DMS79 treated with DMSO at 0.1 percent for 48 hours (cell line): ENCODE measurements at regions not wholly inside any gene's neighbourhood (a gene's known extent, or its start where the extent isn't known, plus 50 kb on each side); places are given as distances from the start of the nearest gene placed in this dataset.
"Not testable (repeated sequence)": the region's sequence is repeated elsewhere in the genome, so short reads cannot be mapped to it uniquely, and the experiment has no call there.

Experiments used
- DNase-seq: peaks from one replicate; lab custom pipeline; 2025; lab: John Stamatoyannopoulos, UW

DNA sequence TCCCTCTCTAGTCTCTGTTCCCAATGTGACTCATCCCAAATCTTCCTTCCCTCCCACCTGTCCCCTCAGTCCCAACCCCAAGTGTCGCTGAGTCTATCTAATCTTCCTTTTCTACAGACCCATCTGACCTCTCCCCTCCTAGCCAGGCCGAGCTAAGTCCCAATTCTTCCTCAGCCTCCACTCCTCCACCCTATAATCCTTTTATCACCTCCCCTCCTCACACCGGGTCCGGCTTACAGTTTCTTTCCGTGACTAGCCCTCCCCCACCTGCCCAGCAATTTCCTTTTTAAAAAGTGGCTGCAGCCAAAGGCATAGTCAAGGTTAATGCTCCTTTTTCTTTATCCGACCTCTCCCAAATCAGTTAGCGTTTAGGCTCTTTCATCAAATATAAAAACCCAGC lies 541.0 kb upstream of the CRIM1 start:
- not testable (repeated sequence) for DNase-seq

DNA sequence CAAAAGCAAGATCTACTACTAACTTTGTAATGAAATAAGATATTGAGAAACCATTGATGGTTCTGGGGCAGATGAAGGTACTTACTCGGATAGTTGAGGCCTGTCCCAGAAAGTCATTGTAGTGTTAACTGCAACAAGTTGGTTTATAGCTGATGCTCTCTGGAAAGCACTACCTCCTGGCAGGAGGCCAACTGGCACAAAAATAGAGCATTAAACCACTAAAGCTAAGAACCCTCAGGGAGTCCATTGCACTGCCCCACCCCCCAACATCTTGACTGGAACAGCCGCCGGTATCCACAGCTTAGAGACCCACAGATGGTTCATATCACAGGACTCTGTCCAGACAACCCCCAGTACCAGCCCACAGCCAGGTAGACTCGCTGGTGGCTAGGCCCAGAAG lies 552.5 kb upstream of the CRIM1 start:
- DNase-seq = no peak

DNA sequence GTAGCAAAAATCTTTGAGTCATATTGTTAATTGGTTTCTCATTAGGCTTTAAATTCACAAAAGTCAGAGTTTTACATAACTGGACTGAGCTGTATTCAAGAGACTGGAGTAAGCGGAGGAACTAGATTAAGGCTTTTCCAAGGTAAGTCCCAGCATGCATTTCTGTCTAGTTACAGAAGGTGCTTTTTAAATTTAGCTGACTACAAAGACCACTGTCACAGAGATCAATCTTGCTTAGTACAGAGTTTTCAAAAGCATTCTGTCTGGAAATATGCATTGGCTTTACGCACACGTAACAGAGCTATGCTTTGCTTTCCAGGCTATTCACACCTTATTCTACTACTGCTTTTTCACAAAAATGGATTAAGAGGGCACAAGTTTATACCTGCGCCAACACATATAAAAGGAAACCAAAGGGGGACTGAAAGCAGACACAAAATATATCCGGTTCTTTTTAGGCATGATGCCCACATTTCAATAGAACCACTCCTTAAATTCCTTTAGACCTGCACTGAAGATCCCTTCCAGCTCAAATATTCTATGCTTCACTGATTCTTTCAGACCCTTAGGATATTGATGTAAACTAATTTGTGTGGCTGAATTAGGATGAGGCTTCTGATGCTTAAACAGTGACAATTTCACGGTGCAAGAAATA lies 560.7 kb upstream of the CRIM1 start:
- DNase-seq = no peak

DNA sequence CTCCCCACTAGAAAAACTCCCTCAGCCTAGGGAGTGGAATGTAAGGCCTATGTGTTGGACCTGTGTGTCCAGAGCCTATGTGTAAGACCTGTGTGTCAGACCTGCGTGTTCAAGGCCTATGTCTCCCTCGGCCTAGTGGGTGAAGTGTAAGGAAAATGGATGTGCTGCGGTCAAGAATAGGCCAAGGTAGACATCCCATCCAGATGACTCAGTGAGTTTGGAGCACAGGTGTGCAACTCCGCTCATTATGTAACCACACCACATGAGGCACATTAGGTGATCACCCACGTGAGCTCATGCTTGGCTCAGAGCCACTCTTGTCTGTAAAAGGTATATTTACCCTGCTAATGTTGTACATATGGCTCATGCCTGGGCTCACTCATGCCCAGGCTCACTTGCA lies 565.3 kb upstream of the CRIM1 start:
- DNase-seq = no peak

DNA sequence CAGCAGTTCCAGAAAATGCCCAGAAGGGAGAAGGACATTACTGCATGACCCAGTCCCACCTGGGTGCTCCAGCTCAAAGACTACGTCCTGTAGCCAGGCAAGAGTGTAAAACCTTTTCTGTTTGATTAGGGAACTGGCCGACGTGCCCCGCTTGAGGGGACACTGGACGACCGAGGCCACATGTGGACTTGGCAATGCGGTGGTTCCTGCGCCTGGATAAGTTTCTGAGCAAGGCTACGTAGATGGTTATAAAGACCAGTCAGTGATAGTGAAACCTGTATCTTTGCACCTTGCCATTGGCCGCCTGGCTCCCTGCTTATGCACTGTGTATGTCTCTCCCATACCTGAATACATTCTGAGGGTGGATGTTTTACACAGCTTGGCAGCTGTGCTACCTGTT lies 567.0 kb upstream of the CRIM1 start:
- DNase-seq = no peak

DNA sequence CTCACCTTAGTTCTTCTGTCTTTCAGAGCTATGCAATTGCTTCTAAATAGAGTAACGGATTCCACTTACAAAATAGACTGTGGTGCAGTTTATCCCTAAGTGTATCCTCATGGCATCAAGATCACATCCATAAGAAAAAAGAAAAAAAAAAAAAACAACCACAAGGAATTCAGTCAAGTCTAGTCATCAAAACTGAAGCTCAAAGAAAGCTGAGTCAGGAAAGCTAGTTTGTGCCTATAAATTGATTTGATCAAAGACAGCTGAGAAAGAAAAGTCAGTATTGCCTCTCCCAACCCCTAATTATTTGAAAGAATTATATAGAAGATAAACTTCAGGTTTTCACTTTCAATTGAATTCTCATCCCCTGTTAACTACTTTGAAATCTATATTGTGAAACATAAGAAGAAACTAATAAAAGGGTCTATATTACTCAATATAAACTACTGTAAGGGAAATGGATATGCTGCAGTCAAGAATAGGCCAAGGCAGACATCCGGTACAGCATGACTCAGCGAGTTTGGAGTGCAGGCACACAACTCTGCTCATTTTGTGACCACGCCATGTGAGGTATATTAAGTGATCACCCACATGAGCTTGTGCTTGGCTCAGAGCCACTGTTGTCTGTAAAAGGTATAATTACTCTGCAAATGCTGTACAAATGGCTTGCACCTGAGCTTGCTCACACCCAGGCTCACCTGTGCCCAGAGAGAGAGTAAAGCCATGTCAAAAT lies 568.1 kb upstream of the CRIM1 start:
- no peak for DNase-seq

DNA sequence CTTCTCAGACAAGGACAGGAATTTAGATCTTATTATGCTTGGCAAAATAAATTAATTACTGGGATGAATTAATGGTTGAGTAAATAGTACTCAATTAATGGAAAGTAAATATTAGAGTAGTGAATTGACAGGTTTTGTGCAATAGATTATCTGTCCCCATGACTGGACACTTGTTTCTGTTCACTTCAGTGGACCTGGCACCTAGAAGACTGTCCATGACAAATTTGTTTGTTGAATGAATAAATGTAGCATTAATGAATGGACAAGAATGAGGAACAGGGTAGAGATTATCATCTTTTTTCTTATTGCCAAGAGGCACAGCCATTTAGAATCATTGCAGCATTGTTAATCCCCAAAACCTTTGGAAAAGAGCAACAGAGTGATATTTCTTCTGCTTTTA lies 570.0 kb upstream of the CRIM1 start:
- no peak for DNase-seq

DNA sequence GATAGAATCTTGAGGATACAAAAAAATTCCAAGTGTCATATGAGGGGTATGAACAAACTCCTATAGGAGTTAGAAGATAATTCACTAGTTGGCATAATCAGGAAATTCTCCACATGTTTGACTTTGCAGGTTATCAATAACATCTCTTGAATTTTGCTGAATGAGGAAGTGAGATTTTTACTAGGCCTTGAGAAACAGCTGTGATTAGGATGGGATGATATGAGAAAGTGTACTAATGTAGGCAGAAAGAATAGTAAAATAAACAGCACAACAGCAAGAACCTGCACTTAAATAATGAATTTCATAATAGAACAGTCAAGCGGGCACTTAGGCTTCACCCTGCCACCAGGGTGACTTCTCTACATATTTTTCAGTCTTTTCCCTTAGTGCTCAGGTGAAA lies 570.8 kb upstream of the CRIM1 start:
- DNase-seq = no peak

DNA sequence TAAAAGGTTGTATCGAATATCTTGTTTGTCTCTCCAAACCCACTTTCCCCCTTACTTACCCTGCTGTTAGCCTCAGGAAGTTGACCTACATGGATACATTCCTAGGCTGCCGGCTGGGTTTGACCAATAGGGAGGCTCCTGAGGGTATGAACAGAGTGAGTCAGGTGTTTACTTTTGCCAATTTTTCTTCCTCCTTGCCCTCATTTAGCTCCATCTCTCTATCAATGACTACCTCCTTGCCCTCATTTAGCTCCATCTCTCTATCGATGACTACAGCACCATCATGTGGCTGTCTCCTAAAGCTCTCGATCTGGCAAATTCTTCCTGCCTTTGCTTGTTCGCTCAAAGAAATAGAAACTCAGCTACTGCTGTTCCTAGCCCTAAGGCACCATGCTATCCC lies 571.9 kb upstream of the CRIM1 start:
- DNase-seq = no peak

DNA sequence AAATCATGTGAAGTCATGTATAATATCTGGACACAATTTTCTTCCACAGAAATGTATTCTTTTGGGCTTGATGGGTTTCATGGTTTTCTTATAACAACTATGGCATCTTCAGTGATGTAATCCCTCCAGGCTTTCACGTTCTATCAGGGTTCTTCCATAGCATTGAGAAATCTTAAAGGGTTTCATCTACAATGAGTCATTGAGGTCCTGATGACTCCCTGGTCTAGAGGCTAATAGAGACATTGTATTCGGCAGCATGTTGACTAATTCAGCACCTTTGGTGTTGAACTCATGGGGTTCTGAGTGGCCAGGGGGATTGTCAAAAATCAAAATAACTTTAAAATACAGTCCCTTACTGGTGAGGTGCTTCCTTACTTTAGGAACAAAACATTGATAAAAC lies 614.0 kb upstream of the CRIM1 start:
- no peak for DNase-seq

DNA sequence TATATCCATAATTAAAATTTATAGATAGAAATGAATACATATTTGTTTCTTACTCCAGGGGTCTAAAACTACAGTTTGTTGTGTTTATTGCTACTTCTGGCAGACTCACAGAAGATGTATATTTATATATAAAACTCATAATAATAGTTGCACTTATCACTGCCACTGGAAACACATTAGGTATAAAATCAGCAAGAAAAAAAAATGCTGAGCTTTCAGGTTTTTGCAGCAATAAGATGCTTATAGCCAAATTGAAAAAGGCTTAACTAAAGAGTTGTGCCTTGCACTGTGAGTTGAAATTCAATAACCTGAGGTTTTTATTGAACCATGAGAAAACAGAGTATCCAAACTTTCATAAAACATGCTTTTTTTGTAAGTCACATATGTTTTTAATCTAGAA lies 623.9 kb upstream of the CRIM1 start:
- DNase-seq = no peak

DNA sequence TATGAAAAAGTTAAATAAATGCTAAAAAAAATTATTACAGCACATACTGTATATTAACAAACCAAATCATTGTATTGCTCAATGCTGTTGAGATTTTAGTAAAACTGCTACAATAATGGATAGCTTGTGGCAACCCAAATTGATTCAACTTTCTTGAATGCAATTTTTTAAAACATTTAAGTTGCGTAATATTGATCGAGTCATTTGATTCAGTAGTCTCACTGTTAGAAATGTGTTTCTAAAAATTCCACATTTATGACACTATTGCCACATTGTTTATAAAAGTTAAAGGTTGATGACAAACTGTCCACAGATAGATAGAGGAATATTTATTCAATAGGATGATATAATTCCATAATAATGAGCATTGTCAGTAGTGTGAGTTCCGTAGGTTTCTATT lies 640.7 kb upstream of the CRIM1 start:
- DNase-seq = no peak

DNA sequence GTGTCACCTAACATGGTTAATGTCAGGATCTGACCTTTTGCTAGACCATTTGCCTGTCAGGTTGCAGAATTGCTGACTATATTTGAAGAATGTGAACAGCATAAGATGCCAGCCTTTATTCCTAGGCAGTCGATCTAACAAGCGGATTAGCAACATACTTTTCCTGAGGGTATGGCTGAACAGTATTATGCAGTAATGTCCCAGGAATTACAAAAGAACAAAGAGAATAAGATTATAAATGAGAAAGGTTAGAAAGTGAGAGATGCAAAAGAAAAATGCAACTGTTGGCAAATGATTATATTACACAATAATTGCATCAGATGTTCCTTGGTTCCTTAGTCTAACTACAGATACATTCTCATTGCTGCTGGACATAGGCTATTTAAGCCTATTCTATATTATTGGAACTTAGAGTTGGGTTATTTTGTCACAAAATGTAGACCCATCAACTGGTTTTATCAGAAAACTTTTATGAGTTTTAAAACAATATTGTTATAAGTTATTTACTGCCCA lies 647.1 kb upstream of the CRIM1 start:
- no peak for DNase-seq

DNA sequence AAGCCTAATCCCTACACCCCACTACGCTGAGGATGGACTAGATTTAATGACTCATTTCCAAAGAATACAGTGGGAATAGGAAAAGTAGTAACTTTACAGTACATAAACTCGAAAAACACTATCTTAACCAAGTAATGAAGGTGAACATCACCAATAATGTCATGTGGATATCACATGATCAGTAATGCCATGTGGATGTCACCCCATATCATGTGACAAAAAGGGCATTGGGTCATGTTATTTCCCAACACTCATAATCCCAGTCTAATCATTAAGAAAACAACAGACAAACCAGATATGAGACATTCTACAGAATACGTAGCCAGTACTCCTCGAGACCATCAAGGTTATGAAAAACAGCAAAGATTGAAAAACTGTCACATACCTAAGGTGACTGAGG lies 667.3 kb upstream of the CRIM1 start:
- no peak for DNase-seq

DNA sequence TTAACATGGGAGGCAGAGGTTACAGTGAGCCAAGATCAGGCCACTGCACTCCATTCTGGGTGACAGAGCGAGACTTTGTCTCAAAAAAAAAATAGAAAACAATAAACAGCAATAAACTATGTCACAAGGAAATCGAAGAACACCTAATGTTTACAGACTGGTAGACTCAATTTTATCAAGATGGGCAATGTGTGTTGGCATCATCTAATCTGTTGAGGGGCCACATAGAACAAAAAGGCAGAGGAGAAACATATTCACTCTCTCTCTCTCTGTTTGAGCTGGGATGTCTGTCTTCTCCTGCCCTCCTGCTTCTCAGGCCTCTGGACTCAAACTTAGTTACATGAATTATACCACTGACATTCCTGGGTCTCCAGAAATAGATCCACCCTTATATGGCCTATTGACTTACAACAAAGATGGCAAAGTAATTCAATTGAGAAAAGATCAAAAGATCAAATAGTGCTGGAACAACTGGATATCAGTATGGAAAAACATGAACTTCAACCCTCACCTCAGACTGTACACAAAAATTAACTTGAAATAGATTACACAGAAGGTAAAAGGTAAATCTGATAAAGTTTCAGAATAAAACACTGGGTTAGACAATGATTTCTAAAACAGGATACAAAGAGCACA lies 703.8 kb upstream of the CRIM1 start:
- no peak for DNase-seq

DNA sequence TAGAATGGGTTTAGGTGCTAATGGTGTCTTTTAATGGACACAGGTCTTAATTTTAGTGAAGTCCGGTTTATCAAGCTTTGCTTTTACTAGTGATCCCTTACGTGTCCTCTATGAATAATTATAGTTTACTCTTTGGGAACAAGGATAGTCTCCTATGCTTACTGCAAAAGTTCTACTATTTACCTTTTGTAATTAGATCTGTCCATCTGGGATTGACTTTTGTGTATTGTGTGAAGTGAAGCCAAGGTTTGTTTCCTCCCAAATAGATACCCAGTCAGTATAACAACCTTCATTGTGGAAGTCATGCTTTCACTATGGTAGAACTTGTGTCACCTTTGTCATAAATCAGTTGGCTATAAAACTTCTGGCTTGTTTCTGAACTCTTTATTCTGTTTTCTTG lies 740.9 kb upstream of the CRIM1 start:
- DNase-seq = no peak

DNA sequence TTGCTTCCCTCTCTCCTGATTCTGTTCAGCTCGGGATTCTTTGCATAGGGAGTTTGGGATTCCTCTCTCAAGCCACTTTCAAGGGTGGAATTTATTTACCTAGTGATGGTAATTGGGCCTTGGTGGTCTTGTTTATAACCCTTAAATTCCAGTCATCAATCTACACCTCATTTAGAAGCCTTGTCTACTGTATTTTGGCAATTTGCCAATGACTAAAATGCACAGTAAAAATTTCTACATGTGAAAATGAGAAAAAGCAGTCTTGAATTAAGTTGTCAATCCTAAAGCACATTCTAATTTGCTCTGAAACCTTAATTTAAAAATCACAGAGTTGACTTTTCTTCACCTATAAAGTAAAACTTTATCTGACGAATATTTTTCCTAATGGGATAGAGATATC lies 749.2 kb upstream of the CRIM1 start:
- no peak for DNase-seq

DNA sequence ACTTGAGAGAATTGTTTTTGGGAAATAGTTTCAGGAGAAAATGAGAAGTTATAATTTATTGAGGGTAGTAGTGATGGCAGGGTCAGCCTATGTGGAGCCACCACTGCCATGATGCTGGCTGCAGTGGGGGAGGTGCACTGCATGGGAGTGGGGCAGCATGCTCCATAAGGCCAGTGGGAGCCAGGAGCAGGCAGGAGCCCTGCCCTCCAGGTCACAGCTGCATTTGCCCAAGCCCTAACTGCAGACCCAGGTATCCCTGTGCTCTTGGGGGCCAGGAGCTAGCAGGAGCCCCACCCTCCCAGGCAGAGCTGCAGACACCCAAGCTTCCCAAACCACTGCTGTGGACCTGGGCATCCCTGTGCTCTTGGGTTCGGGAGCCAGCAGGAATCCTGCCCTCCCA lies 757.3 kb upstream of the CRIM1 start:
- no peak for DNase-seq

DNA sequence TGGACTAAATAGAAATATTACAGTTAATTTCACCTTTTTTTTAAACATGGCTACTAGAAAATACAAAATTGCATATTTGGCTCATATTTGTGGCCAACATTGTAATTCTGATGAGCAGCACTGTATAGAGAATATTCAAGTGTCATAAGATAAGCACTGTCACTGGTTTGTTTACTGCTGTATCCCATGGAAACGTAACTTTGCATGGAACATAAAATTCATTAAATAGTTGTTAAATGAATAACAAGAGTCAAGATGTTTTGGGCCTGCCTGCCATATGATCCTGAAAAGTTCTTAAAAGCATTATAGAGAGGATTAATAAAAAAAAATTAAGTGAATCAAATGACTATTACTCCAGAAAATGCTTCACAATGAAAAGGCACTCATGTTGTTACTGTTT lies 763.7 kb upstream of the CRIM1 start:
- no peak for DNase-seq

DNA sequence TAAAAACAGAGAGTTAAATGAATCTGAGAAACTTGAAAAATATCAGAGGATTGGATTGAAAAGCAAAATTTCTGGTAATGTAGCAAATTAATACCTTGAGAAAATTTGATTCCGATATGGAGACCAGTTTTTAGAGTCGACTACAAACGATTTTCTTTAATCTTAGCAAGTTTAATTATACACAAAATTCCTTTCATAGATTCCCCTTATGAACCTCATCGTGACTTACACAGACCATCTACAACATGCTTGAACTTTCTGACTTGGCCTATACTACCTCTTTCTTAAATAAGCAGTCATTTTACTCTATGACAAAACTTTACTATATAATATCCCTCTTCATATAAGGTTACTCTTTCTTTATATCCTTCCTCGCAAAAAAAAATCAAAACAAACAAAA lies 769.6 kb upstream of the CRIM1 start:
- no peak for DNase-seq

DNA sequence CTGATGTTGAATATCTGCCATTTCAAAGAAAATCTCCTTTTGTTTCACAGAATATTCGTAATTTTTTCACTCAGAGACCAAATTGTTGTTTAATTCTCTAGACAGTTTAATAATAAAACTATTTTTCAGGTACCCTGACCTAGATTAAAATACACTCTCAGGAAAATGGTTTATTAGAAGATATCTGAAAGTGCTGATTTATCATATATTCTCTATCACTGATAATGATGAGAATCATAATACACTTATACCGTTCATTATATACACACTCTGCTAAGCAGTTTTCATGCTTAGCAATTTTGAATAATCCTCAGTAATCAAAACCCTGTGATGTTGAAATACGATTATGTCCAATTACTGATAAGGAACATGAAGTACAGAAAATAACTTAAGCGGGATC lies 772.9 kb upstream of the CRIM1 start:
- DNase-seq = no peak

DNA sequence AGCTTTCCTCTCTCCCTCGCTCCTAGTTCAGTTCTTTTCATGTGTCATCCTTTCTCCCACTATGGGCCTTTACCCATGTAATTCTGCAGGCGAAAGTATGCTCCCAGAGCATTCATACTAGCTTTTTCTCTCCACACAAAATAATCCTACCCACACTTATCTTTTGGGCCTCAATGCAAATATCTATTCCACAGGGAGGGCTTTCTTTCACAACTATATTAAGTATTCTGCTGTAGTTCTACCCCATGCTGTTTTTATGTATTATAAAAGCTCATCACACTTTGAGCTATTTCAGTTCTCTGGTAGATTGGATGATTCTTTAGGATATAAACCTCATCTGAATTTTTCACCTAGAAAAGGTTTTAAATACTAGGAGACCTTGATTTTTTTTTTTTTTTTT lies 774.6 kb upstream of the CRIM1 start:
- no peak for DNase-seq

DNA sequence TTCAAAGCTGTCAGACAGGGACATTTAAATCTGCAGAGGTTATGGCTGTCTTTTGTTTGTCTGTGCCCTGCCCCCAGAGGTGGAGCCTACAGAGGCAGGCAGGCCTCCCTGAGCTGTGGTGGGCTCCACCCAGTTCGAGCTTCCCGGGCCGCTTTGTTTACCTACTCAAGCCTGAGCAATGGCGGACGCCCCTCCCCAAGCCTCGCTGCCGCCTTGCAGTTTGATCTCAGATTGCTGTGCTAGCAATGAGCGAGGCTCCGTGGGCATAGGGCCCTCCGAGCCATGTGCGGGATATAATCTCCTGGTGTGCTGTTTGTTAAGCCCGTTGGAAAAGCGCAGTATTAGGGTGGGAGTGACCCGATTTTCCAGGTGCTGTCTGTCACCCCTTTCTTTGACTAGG lies 787.0 kb upstream of the CRIM1 start:
- DNase-seq = not testable (repeated sequence)
